ENCODE measurements at regions not wholly inside any gene's neighbourhood (a gene's known extent, or its start where the extent isn't known, plus 50 kb on each side); places are given as distances from the start of the nearest gene placed in this dataset.

- TF ChIP-seq CTCF (IDR thresholded peaks at IDR 0.05; ENCODE audit: insufficient read depth, low read depth, low read length): no peak
- TF ChIP-seq EZH2 (IDR thresholded peaks at IDR 0.05; ENCODE audit: insufficient read depth, low read length): no peak
Observed at GRCh38 chr15:62400778-62401177, 235.7 kb upstream of the C2CD4B start.
